Uterus (tissue), 2 donors: ENCODE measurements at regions not wholly inside any gene's neighbourhood (a gene's known extent, or its start where the extent isn't known, plus 50 kb on each side); places are given as distances from the start of the nearest gene placed in this dataset.

ENCODE experiments used
- POLR2A ChIP-seq, 2 donors: fragments of 450-650 bp; IDR thresholded peaks; one replicate each; pipeline ENCODE4 v1.6.1; 2016; ENCODE audit warnings: antibody characterized with exemption in 2 of 2, mild to moderate bottlenecking in 1 of 2, moderate library complexity in 1 of 2
- TF ChIP-seq, protein P1 (sequence below), 4 experiments: fragments of 200-600 bp in 2 of 4; fragments of 450-650 bp in 2 of 4; sonication (generic) in 2 of 4; IDR thresholded peaks; one replicate each; pipeline ENCODE4 v1.5.1; 2016 to 2019; ENCODE audit warnings: antibody characterized with exemption in 4 of 4, mild to moderate bottlenecking in 2 of 4, moderate library complexity in 1 of 4

DNA sequence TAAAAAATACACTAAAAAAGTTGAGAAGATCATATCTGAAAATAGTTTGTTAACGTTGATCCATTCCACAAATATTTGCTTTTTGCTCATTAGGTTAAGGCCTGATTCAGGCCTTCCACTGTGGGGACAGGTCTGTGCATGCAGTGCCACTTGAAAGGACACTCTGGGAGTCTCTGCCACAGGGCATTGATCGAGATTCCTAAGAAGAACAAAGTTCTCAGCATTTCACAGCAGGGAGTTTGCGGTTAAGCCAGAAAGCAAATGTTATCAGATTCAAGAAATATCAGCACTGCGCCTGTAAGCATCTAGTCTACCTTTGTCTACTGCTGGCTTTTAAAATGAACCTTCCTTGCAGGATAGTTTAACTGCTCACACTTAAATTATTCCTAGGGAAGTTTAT is 62.2 kb upstream of the TNIP3 start:
- TF ChIP-seq, protein P1, sequence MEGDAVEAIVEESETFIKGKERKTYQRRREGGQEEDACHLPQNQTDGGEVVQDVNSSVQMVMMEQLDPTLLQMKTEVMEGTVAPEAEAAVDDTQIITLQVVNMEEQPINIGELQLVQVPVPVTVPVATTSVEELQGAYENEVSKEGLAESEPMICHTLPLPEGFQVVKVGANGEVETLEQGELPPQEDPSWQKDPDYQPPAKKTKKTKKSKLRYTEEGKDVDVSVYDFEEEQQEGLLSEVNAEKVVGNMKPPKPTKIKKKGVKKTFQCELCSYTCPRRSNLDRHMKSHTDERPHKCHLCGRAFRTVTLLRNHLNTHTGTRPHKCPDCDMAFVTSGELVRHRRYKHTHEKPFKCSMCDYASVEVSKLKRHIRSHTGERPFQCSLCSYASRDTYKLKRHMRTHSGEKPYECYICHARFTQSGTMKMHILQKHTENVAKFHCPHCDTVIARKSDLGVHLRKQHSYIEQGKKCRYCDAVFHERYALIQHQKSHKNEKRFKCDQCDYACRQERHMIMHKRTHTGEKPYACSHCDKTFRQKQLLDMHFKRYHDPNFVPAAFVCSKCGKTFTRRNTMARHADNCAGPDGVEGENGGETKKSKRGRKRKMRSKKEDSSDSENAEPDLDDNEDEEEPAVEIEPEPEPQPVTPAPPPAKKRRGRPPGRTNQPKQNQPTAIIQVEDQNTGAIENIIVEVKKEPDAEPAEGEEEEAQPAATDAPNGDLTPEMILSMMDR (IDR thresholded peaks at IDR 0.05): no peak
- no peak for TF ChIP-seq POLR2A (IDR thresholded peaks at IDR 0.05)
